Activated T-cell treated with anti-CD3 and anti-CD28 coated beads, Interleukin-2, amount 50 U/mL, for 24 hours (primary cell): ENCODE measurements at regions not wholly inside any gene's neighbourhood (a gene's known extent, or its start where the extent isn't known, plus 50 kb on each side); places are given as distances from the start of the nearest gene placed in this dataset.

ENCODE experiments used
- DNase-seq: peaks from one replicate; pipeline ENCODE4 v3.0.0-alpha.2; 2020
- H3K27ac Mint-ChIP-seq: 2 replicates; pipeline ENCODE4 v1.8.0; 2020; ENCODE audit warnings: mild to moderate bottlenecking, mixed read lengths
- H3K27me3 Mint-ChIP-seq: 2 replicates; pipeline ENCODE4 v1.8.0; 2020; ENCODE audit warnings: mixed read lengths
- H3K36me3 Mint-ChIP-seq: 2 replicates; pipeline ENCODE4 v1.8.0; 2020; ENCODE audit warnings: low read depth, mixed read lengths
- H3K4me1 Mint-ChIP-seq: 2 replicates; pipeline ENCODE4 v1.8.0; 2020; ENCODE audit warnings: low read depth, mixed read lengths
- H3K4me3 Mint-ChIP-seq: 2 replicates; pipeline ENCODE4 v1.8.0; 2020; ENCODE audit warnings: mild to moderate bottlenecking, moderate library complexity, mixed read lengths
- H3K9me3 Mint-ChIP-seq: 2 replicates; pipeline ENCODE4 v1.8.0; 2020; ENCODE audit warnings: mixed read lengths

DNA sequence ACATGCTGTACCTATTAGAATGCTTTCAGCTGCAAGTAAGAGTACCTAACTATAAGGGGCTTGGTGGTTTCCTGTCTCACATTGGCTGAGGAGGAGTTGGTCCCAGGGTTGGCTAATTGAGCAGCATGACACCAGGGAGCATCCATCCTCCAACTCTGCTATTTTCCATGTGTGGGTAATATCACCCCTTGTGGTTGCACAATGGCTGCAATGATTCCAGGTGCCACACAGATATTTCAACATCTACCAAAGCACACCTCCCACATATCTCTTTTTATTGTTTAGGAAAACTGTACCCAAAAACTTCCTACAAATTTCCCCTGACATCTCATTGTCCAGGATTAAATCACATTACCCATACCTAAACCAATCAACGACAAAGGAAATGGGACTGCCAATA, 118.0 kb upstream of the EEA1 start:
- H3K4me3 Mint-ChIP-seq, result no peak overlapping the region
- H3K27ac Mint-ChIP-seq, result no peak overlapping the region
- DNase-seq, result no peak

DNA sequence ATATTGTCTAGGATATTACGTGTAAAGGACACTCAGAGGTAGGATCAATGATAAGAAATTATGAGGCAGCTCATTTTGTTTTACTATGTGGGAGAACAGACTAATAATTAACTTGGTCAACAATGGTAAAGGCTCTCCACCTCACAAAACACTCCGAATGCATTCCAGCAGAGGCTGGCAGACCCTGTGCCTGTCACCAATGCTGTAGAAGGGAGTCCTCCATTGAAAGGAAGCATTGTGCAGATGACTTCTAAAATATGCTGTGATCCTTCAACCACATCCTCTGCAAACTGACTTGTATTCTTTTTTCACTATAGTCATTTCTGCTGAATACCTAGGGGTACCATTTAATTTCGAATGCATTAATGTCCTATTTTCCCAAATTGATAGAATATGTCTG, 119.6 kb upstream of the EEA1 start:
- no peak for DNase-seq
- Mint-ChIP-seq H3K4me3 (no peak overlapping the region), H3K9me3 (no peaks in the 10 kb centered on the region), H3K27ac (no peak overlapping the region), H3K36me3 (no peaks in the 10 kb centered on the region), H3K4me1 (peaks cover 2% of the 10 kb centered on the region), H3K27me3 (peaks cover 4% of the 10 kb centered on the region)

More for the DNA sequence above, 118.0 kb upstream of the EEA1 start:
- Mint-ChIP-seq H3K9me3 (no peaks in the 10 kb centered on the region), H3K4me1 (peaks cover 2% of the 10 kb centered on the region), H3K36me3 (no peaks in the 10 kb centered on the region), H3K27me3 (no peaks in the 10 kb centered on the region)

DNA sequence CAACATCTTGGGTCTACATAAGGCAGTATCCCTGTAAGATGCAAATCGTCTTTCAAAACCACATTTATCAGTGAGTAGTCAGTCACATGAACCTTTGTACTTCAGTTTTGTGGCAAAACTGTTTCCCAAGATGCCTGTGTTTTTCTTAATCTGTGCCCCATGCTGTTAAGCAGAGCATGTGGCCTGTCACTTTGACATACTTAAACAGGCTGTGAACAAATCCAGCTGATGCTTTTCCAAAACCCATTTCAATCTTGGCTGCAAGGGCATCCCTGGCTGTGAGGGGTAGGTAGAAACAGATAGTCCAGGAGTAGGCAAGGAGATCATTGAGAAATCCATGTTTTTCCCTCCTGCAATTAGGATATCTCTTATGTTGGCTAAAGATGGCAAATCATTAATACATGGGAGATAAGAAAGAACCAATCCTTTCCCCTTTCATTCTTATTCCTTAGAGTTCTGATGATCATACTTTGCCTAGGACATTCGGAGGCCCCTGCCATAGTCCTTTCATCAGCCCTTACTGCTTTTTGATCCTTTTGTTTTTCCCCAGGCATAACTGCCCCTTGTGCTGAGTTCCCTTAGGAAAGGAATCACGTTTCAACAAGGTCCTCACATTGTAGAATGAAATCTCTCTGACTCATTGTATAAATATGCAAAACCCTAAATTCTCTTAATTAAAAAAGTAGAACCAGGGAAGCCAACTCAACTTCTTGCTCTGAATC, 121.1 kb upstream of the EEA1 start:
- H3K27me3 Mint-ChIP-seq, result peaks cover 13% of the 10 kb centered on the region
- H3K36me3 Mint-ChIP-seq, result no peaks in the 10 kb centered on the region
- no peak overlapping the region for H3K4me3 Mint-ChIP-seq
- peaks cover 2% of the 10 kb centered on the region for H3K4me1 Mint-ChIP-seq
- no peak for DNase-seq
- no peak overlapping the region for H3K27ac Mint-ChIP-seq
- no peaks in the 10 kb centered on the region for H3K9me3 Mint-ChIP-seq

DNA sequence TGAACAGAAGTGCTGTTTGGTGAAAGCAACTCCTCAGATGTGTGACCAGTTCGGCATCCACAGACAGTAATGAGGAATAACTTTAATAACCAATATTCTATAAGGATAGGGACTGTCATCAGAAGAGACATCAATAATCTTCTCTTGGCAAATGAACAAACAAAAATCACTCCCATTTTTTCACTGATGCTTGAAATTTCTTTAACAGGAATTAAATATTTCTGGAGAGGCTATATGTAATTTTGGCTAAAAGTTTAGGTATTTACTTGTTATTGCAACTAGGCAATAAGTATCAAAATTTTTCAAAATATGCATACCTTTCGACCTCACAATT, 121.6 kb upstream of the EEA1 start:
- Mint-ChIP-seq H3K4me1 (peaks cover 2% of the 10 kb centered on the region), H3K9me3 (no peaks in the 10 kb centered on the region), H3K4me3 (no peak overlapping the region), H3K36me3 (no peaks in the 10 kb centered on the region), H3K27ac (no peak overlapping the region), H3K27me3 (peaks cover 13% of the 10 kb centered on the region)
- DNase-seq, result no peak

DNA sequence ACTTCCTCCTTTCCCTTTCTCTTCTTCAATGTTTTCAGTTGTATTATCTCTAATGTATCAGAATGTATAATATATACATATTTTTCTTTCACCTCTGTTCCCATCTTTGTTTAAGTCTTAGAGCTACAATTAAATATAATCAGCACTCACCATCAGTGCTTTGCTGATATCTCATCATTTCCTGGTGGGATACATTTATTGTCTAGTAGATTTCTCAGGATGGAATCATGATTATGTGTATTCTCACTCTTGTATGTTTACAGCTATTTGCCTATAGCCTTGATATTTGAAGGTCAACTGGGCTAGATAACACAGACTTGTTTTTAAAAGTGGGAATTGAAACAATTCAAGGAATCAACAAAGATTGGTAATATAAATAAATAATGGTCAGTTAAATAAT, 124.9 kb upstream of the EEA1 start:
- Mint-ChIP-seq H3K27ac (no peak overlapping the region), H3K27me3 (peaks cover 30% of the 10 kb centered on the region), H3K36me3 (no peaks in the 10 kb centered on the region), H3K9me3 (no peaks in the 10 kb centered on the region), H3K4me3 (no peak overlapping the region), H3K4me1 (no peaks in the 10 kb centered on the region)
- no peak for DNase-seq

DNA sequence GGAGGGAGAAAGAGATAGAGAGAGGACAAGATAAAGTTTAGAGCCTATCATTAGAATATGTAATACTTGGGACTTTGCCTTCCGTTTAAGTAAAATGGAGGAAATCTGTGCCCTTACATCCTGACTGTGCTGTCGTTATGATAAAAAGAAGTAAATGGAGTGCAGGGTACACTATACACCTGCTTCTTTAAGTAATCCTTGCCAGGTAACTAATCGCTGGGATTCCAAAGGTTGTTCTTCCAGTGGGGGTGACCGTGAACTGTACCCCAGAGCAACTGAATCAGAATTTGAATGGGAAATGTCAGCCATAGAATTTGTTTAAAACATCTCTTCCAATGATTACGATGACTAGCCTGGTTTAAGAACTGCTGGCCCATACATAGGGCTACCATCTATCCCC, 126.1 kb upstream of the EEA1 start:
- Mint-ChIP-seq H3K9me3 (no peaks in the 10 kb centered on the region), H3K36me3 (no peaks in the 10 kb centered on the region), H3K27me3 (peaks cover 30% of the 10 kb centered on the region), H3K4me3 (no peak overlapping the region), H3K4me1 (peaks cover 6% of the 10 kb centered on the region), H3K27ac (no peak overlapping the region)
- no peak for DNase-seq

DNA sequence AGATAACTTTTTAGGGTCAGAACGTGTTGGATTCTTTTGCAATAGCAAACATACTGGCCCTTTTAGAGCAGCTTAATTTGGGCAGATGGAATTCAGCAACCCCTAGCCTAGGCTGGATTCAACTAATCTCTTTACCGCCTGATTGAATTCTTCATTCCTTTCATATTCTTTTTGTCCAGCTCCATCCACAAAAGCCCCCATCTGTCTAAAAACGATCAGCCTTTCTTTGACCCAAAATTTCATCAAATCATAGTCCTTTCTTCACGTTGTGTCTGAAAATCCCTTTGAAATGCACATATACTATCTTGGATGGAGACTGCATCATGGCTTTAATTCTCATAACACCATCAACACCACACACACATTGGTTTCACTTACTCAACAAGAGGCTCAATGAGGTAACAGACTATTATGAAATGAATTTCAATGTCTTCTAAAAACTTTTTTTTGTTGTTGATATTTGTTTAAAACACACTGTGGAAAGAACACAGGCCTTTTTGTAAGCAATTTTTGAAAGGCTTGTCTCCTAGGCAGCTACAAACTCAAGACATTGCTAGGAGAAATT, 128.0 kb upstream of the EEA1 start:
- Mint-ChIP-seq H3K4me1 (peaks cover 18% of the 10 kb centered on the region), H3K27me3 (peaks cover 31% of the 10 kb centered on the region), H3K4me3 (no peak overlapping the region), H3K36me3 (no peaks in the 10 kb centered on the region), H3K9me3 (no peaks in the 10 kb centered on the region), H3K27ac (no peak overlapping the region)
- no peak for DNase-seq

DNA sequence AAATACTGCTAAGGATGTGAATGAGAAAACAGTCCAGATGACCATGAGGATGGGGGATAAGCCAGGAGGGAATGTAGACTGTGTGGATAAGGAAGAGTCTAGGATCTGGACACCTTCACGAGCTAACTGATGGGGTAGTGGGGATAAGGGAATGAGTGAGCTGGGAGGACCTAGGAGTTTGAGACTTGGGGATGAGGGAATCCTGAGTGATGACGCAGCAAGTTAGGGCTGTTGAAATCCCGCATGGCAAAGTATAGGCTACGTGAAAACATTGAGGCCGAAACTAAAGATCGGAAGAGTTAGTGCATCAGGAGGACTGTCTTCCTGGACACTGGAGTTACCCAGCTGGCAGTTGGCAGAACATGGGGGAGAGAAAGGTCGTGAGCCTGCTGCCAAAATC, 129.2 kb upstream of the EEA1 start:
- no peak overlapping the region for H3K27ac Mint-ChIP-seq
- H3K4me1 Mint-ChIP-seq, result peaks cover 18% of the 10 kb centered on the region
- no peak overlapping the region for H3K4me3 Mint-ChIP-seq
- no peak for DNase-seq
- no peaks in the 10 kb centered on the region for H3K36me3 Mint-ChIP-seq
- H3K9me3 Mint-ChIP-seq, result no peaks in the 10 kb centered on the region
- peaks cover 35% of the 10 kb centered on the region for H3K27me3 Mint-ChIP-seq

DNA sequence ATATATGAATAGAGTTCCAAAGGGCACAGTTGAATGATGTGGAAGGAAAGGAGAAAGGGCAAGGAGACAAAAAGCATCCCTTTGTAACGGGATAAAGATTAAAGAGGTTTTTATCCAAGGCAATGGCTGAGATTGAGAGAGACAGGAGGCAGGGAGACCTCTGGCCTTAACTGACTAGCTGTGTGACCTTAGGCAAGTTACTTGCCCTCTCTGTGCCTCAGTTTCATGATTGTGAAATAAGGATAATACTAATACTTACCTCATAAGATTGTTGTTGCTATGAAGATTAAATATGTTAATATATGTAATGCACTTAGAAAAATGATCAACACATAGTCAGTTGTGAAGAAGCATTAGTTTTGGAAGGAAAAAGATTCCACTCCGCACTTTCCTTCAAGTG, 130.2 kb upstream of the EEA1 start:
- H3K27ac Mint-ChIP-seq, result no peak overlapping the region
- H3K27me3 Mint-ChIP-seq, result peaks cover 43% of the 10 kb centered on the region
- H3K9me3 Mint-ChIP-seq, result no peaks in the 10 kb centered on the region
- H3K4me3 Mint-ChIP-seq, result no peak overlapping the region
- DNase-seq, result no peak
- no peaks in the 10 kb centered on the region for H3K36me3 Mint-ChIP-seq
- H3K4me1 Mint-ChIP-seq, result peaks cover 18% of the 10 kb centered on the region

DNA sequence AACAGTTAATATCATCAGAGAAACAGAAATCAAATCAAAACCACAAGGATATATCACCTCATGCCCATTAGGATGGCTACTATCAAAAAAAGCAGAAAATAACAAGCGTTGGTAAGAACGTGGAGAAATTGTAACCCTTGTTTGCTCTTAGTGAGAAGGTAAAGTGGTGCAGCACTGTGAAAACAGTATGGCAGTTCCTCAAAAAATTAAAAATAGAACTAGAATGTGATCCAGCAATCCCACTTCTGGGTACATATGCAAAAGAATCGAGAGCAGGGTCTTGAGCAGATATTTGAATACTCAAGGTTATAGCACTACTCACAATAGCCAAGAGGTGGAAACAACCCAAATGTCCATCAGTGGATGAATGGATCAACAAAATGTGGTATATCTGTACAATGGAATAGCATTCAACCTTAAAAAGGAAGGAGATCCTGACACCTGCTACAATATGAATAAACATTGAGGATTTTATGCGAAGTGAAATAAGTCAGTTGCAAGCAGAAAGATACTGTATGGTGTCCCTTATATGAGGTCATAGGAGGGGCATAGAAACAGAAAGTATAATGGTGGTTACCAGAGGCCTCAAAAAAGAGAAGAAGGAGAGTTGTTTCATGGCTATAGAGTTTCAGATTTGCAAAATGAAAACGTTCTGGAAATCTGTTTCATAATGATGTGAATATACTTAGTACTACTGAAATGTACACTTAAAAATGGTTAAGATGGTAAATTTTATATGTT, 131.0 kb upstream of the EEA1 start:
- H3K9me3 Mint-ChIP-seq, result no peaks in the 10 kb centered on the region
- no peak overlapping the region for H3K27ac Mint-ChIP-seq
- peaks cover 41% of the 10 kb centered on the region for H3K27me3 Mint-ChIP-seq
- DNase-seq, result no peak
- H3K36me3 Mint-ChIP-seq, result no peaks in the 10 kb centered on the region
- no peak overlapping the region for H3K4me3 Mint-ChIP-seq
- peaks cover 18% of the 10 kb centered on the region for H3K4me1 Mint-ChIP-seq

DNA sequence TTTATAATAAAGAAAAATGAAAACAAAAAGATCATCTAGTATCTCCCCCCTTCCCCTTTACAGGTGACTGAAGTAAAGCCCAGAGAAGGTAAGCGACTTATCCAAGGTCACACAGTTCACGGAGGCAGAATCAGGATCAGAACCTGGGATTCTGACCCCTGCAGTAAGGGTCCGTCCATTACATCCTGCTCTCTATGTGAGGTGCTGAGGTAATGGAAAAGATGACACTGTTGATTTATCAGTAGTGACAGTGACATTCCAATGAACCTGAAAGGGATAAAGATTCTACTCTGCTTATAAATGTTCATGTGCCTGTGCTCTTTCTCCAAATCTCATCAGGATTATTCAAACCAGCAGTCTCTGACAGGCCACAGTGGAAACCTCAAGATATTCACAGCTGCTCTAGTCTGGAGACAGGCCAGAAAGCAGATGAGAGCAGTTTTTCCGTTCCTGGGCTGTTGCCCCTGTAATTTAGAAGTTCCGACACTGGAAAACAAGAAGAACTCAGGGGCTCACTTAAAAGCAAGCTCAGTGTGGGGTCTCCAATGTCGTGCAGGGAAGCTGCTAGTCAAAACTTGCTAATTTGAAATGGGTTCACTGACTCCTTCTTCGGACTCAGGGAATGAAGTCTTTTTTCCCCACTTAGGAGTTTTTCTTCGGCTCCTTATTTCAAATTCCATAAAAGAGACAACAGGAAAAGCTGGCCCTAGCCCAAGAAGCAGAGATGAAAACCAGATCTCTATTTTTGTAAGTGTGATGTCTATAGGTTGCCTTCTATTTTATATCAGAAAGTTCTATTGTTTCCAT, 131.8 kb upstream of the EEA1 start:
- Mint-ChIP-seq H3K36me3 (no peaks in the 10 kb centered on the region), H3K27ac (peak overlapping the region; percentile 78), H3K4me1 (peaks cover 18% of the 10 kb centered on the region), H3K27me3 (peaks cover 44% of the 10 kb centered on the region), H3K9me3 (no peaks in the 10 kb centered on the region), H3K4me3 (no peak overlapping the region)
- DNase-seq, result no peak

DNA sequence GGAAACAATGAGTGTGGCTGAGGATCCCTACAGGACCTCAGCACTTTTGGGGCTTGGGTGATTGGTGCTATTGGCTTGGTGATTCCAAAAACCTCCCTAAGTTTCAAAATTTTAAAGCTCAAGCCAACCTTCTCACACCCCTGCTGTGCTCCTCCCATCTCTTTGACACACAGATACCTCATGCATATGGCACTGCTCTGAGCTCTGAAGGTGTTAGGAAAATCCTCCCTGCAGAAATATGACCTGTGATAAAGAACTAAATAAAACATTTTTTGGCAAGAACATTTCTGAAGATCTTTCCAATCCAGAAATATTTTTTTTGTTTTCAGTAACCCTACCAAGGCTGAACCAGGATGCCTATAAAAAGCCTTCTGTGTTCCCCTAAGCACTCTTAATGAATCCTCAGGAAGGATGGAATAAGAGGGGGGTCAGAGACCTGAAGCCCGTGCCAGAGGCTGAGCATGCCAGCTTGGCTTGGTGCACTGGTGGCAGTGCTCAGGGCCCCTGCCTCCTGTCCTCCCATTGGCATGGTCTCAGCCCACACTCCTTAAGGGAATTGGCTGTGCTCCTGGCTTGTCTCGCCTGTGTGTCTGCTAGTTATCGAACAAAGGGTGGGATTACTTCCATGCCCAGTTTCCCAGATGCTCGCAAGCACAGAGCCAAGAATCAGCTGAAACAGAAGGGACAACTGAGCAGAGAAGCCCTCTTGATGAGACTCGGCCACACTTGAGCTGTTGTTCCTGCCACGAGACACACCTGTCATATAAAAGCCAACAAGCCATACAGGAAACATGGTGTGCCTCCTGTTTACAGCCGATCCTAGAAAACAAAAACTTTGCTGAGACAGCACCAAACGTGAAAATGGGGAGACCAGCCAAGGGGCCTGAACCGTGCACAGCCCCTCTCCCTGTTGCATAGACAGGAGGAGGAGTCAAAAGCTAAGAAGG, 132.7 kb upstream of the EEA1 start:
- Mint-ChIP-seq H3K36me3 (no peaks in the 10 kb centered on the region), H3K27me3 (peaks cover 45% of the 10 kb centered on the region), H3K27ac (no peak overlapping the region), H3K4me1 (peaks cover 18% of the 10 kb centered on the region), H3K9me3 (no peaks in the 10 kb centered on the region), H3K4me3 (no peak overlapping the region)
- DNase-seq, result no peak

DNA sequence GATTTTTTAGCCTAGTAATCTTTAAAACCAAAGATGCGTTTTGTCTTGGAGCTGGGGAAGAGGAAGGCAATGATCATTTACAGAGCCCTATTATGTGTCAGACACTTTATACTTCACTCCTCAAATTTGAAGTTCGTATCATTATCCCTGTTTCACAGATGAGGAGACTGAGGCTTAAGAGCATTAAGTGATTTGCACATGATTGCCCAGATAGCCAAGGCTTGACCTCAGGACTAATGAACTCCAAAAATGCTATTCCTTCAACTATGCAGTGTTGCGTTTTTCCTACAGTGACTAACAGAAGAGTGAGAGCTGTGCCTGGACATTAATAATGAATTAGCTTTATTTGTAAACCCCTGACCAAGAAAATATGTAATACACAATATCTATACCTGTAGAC, 136.8 kb upstream of the EEA1 start:
- no peak overlapping the region for H3K27ac Mint-ChIP-seq
- H3K36me3 Mint-ChIP-seq, result no peaks in the 10 kb centered on the region
- DNase-seq, result no peak
- peaks cover 36% of the 10 kb centered on the region for H3K27me3 Mint-ChIP-seq
- H3K4me1 Mint-ChIP-seq, result peaks cover 6% of the 10 kb centered on the region
- H3K4me3 Mint-ChIP-seq, result no peak overlapping the region
- no peaks in the 10 kb centered on the region for H3K9me3 Mint-ChIP-seq

DNA sequence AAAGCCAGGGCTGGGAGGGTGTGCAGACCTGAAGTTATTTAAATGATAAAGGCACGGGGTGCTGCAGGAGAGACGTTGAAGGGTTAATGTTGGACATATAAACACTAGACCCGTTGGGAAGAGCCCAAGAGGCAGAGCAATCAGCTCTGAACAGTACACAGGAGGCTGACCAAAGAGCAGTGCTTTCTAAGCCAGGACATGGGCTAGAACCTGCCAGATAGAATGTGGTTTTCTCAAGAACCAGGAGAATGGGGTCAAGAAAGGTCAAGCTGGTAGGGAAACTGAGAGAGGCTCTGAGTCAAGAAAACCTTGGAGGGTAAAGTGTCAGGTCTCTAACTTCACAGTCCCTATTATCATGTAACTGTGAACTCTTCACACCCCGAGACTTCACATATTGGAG, 143.2 kb upstream of the EEA1 start:
- Mint-ChIP-seq H3K36me3 (no peaks in the 10 kb centered on the region), H3K27me3 (peaks cover 16% of the 10 kb centered on the region), H3K4me3 (no peak overlapping the region), H3K9me3 (no peaks in the 10 kb centered on the region), H3K4me1 (peaks cover 6% of the 10 kb centered on the region), H3K27ac (no peak overlapping the region)
- DNase-seq, result no peak
